ENCODE measurements at regions not wholly inside any gene's neighbourhood (a gene's known extent, or its start where the extent isn't known, plus 50 kb on each side); places are given as distances from the start of the nearest gene placed in this dataset.

DNA sequence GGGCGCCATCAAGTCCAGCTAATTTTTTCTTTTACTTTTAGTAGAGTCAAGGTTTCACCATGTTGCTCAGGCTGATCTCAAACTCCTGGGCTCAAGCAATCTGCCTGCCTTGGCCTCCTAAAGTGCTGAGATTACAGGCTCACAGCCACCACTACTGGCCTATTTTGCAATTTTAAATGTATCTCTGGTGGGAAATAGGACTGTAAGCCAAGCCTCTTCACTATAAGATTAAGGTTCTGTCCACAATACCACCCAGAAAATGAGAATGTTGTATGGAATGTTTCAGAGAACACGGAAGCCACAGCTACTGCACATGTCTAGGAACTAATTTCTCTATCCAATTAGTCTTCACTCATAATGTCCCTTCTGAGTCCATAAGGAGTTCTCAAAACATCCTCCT, 607.3 kb downstream of the PRELID2 start:
- TF ChIP-seq, protein P1, sequence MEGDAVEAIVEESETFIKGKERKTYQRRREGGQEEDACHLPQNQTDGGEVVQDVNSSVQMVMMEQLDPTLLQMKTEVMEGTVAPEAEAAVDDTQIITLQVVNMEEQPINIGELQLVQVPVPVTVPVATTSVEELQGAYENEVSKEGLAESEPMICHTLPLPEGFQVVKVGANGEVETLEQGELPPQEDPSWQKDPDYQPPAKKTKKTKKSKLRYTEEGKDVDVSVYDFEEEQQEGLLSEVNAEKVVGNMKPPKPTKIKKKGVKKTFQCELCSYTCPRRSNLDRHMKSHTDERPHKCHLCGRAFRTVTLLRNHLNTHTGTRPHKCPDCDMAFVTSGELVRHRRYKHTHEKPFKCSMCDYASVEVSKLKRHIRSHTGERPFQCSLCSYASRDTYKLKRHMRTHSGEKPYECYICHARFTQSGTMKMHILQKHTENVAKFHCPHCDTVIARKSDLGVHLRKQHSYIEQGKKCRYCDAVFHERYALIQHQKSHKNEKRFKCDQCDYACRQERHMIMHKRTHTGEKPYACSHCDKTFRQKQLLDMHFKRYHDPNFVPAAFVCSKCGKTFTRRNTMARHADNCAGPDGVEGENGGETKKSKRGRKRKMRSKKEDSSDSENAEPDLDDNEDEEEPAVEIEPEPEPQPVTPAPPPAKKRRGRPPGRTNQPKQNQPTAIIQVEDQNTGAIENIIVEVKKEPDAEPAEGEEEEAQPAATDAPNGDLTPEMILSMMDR (conservative IDR thresholded peaks at IDR 0.05; ENCODE audit: control insufficient read depth, insufficient read depth, low read depth, low read length): no peak
- H3K4me3 ChIP-seq (ENCODE audit: control insufficient read depth, low read depth, low read length): no peak overlapping the region
- DNase-seq (ENCODE audit: low read depth): no peak

DNA sequence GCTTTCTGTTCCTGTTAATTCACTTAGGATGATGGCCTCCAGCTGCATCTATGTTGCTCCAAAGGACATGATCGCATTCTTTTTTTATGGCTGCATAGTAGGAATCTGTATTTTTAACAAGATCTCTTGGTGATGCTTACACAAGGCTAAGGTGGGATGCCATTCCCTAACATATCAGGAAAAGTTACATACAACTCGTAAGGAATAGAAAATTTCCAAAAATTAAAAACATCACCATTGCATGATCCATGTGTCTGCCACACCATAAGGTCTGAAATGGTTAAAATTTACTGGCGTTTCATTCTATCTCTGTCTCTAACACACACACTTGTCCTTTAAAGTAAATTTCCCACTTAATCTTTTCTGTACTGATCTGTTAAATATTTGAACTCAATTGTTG, 608.4 kb downstream of the PRELID2 start:
- no peak overlapping the region for H3K4me3 ChIP-seq (ENCODE audit: control insufficient read depth, low read depth, low read length)
- DNase-seq (ENCODE audit: low read depth): no peak
- TF ChIP-seq, protein P1 (conservative IDR thresholded peaks at IDR 0.05; ENCODE audit: control insufficient read depth, insufficient read depth, low read depth, low read length): no peak

DNA sequence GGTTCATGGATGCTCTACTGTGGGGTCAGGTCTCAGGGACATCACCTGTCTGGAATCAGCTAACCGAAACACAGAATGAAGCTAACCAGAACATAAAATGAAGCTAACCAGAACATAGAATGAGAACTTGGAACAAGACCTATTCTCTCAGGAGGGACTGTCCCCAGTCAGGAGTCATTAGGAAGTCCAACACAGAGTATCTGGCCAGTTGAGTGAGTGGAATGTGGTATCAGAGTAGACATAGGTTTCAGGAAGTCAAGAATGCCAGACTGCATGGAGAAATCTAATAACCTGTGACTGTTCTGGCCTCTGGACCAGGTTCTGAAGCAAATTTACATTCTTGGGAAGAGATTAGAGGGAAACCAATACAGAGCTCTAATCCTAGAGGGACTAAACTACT, 609.6 kb downstream of the PRELID2 start:
- TF ChIP-seq, protein P1 (conservative IDR thresholded peaks at IDR 0.05; ENCODE audit: control insufficient read depth, insufficient read depth, low read depth, low read length): no peak
- no peak overlapping the region for H3K4me3 ChIP-seq (ENCODE audit: control insufficient read depth, low read depth, low read length)
- DNase-seq (ENCODE audit: low read depth): no peak

DNA sequence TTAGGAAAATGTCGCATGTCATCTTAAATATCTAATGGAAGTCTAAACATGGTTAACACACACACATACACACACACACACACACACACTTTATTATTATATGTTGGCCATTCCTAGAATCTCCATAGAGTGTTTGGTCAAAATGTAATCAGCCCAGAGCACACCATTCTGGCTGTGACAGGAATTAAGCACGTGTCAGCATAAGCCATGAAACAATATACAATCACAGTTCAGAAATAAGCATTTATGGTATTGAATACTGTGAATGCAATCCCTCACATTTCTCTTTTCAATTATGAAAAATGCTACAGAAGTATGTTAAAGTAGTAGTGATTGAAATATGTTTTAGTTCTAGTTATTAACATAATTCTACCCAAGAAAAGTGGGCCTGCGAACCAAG, 611.6 kb downstream of the PRELID2 start:
- no peak overlapping the region for H3K4me3 ChIP-seq (ENCODE audit: control insufficient read depth, low read depth, low read length)
- no peak for DNase-seq (ENCODE audit: low read depth)
- TF ChIP-seq, protein P1 (conservative IDR thresholded peaks at IDR 0.05; ENCODE audit: control insufficient read depth, insufficient read depth, low read depth, low read length): no peak

DNA sequence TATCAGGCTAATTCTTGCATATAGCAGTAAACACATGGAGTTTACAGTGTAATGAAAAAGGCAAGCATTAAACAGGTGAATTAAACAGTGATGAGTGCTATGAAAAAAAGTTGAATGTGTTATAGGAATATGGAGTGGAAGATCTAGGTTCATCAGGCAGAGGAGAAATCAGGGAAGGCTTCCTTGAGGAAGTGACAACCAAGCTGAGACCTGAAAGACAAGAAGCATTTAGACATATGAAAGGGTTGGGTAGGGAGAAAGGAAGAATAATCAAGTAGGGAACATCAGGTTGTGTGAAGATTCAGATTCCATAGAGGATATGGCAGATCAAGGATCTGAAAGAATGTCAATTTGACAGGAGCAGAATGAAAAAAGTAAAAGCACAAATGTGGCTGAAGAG, 612.5 kb downstream of the PRELID2 start:
- no peak overlapping the region for H3K4me3 ChIP-seq (ENCODE audit: control insufficient read depth, low read depth, low read length)
- TF ChIP-seq, protein P1 (conservative IDR thresholded peaks at IDR 0.05; ENCODE audit: control insufficient read depth, insufficient read depth, low read depth, low read length): no peak
- DNase-seq (ENCODE audit: low read depth): no peak

DNA sequence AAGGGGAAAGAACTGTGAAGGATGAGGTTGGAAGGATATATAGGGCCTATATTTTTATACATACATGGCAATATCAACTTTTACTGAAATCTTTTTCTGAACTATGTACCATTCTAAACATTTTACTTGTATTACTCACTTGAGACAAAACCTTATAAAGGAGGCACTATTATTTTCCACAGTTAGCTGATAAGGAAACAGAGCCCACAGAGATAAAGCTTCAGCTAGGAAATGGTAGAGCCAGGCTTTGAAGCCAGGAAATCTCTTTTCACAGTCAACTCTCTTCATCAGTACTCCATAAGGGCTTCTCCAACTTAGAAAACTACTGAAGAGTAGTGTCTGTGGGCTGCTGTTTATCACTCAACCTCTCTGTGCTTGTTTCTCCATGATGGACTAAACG, 613.7 kb downstream of the PRELID2 start:
- H3K4me3 ChIP-seq (ENCODE audit: control insufficient read depth, low read depth, low read length): no peak overlapping the region
- DNase-seq (ENCODE audit: low read depth): no peak
- TF ChIP-seq, protein P1 (conservative IDR thresholded peaks at IDR 0.05; ENCODE audit: control insufficient read depth, insufficient read depth, low read depth, low read length): no peak

DNA sequence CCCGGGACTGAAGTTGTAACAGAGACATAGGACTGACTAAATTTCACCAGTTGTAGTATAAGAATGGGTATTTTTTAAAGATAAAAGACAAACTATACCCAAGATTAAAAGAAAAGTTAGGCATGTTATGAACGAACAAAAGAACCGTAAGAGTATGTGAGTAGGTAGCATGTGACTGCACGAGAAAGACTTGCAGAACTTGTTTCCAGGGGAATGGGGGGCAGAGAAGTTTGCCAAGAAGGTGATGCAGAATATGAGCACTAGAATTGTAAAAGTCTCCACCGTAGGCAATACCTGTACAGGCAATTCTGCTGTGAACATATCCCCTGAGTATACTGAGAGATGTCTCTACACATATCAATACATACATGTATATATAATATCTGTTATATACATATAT, 614.7 kb downstream of the PRELID2 start:
- no peak for DNase-seq (ENCODE audit: low read depth)
- no peak overlapping the region for H3K4me3 ChIP-seq (ENCODE audit: control insufficient read depth, low read depth, low read length)
- TF ChIP-seq, protein P1 (conservative IDR thresholded peaks at IDR 0.05; ENCODE audit: control insufficient read depth, insufficient read depth, low read depth, low read length): no peak

Data from fibroblast of mammary gland (primary cell).